IMR-90 (cell line): ENCODE measurements at regions not wholly inside any gene's neighbourhood (a gene's known extent, or its start where the extent isn't known, plus 50 kb on each side); places are given as distances from the start of the nearest gene placed in this dataset.

Source experiments
- ATAC-seq: fragments of 200-7000 bp; cut with Tn5 transposase; 2 replicates; pipeline ENCODE4 v1.9.1; 2020; ENCODE audit warnings: low read depth, mild to moderate bottlenecking, moderate library complexity
- BruUV-seq: library from RNA; stranded (reverse); fragments of 400-500 nt; replicated peaks from 2 replicates; lab custom pipeline; 2021; lab: Mats Ljungman, UMichigan
- CTCF ChIA-PET: fragments of 300-600 bp; formaldehyde crosslinking; extraction: SDS; loops from one replicate; lab custom pipeline; 2021; ENCODE audit warnings: antibody characterized with exemption; lab: Yijun Ruan, JAX
- POLR2A ChIA-PET: fragments of 300-600 bp; sonication (Branson Sonifier 250); formaldehyde crosslinking; loops from one replicate; lab custom pipeline; 2022; ENCODE audit warnings: antibody characterized with exemption; ENCODE audit not compliant: unreplicated experiment; lab: Charles Lee
- DNase-seq: peaks from one replicate; pipeline ENCODE4 v3.0.0; 2013
- H2AFZ ChIP-seq: replicated peaks from 2 replicates; pipeline ENCODE3; 2013; ENCODE audit warnings: low read length, mild to moderate bottlenecking; ENCODE audit not compliant: poor library complexity
- H2AK5ac ChIP-seq: 2 replicates; pipeline ENCODE4 v1.6.1; 2013; ENCODE audit warnings: low read depth, low read length, inconsistent platforms
- H2AK9ac ChIP-seq: replicated peaks from 2 replicates; pipeline ENCODE3; 2013; ENCODE audit warnings: mild to moderate bottlenecking, low read depth, low read length, moderate library complexity; ENCODE audit not compliant: poor library complexity
- H2BK120ac ChIP-seq: 2 replicates; pipeline ENCODE4 v1.6.1; 2013; ENCODE audit warnings: low read depth, low read length, inconsistent platforms
- H2BK15ac ChIP-seq: 3 replicates; pipeline ENCODE4 v1.6.1; 2013; ENCODE audit warnings: low read depth, low read length, inconsistent platforms
- H2BK20ac ChIP-seq: 2 replicates; pipeline ENCODE4 v1.6.1; 2013; ENCODE audit warnings: low read depth, mild to moderate bottlenecking, inconsistent platforms, low read length, moderate library complexity
- H2BK5ac ChIP-seq: 2 replicates; pipeline ENCODE4 v1.6.1; 2013; ENCODE audit warnings: mild to moderate bottlenecking, low read depth, low read length, inconsistent platforms; ENCODE audit not compliant: poor library complexity, severe bottlenecking
- H3K14ac ChIP-seq: replicated peaks from 2 replicates; pipeline ENCODE4 v1.6.1; 2013; ENCODE audit warnings: low read depth, low read length, inconsistent platforms
- H3K18ac ChIP-seq: 2 replicates; pipeline ENCODE4 v1.6.1; 2013; ENCODE audit warnings: low read depth, low read length, control low read depth
- H3K23ac ChIP-seq: 2 replicates; pipeline ENCODE4 v1.6.1; 2013; ENCODE audit warnings: low read depth, low read length, inconsistent platforms
- H3K27ac ChIP-seq: 2 replicates; pipeline ENCODE4 v1.5.1; 2013; ENCODE audit warnings: mild to moderate bottlenecking, control low read depth, low read length; ENCODE audit not compliant: insufficient read depth
- H3K27me3 ChIP-seq: 2 replicates; pipeline ENCODE4 v1.6.1; 2013; ENCODE audit warnings: low read length; ENCODE audit not compliant: control insufficient read depth, insufficient read depth
- H3K36me3 ChIP-seq: 2 replicates; pipeline ENCODE4 v1.6.1; 2013; ENCODE audit warnings: low read length, mixed read lengths; ENCODE audit not compliant: control insufficient read depth, insufficient read depth
- H3K4ac ChIP-seq: 2 replicates; pipeline ENCODE4 v1.6.1; 2013; ENCODE audit warnings: low read depth, low read length, inconsistent platforms
- H3K4me1 ChIP-seq: 2 replicates; pipeline ENCODE4 v1.6.1; 2013; ENCODE audit warnings: low read length, mixed read lengths; ENCODE audit not compliant: control insufficient read depth, insufficient read depth
- H3K4me2 ChIP-seq: 2 replicates; pipeline ENCODE4 v1.6.1; 2013; ENCODE audit warnings: low read depth, mild to moderate bottlenecking, control low read depth, low read length, moderate library complexity
- H3K4me3 ChIP-seq: 2 replicates; pipeline ENCODE4 v1.5.1; 2013; ENCODE audit warnings: low read depth, mild to moderate bottlenecking, control low read depth, low read length, moderate library complexity; ENCODE audit not compliant: insufficient read depth
- H3K56ac ChIP-seq: 2 replicates; pipeline ENCODE4 v1.6.1; 2013; ENCODE audit warnings: low read length, inconsistent platforms; ENCODE audit not compliant: insufficient read depth; ENCODE audit errors: extremely low read depth
- H3K79me1 ChIP-seq, 2 experiments: 2 replicates each; pipeline ENCODE4 v1.6.1; 2013; ENCODE audit warnings: low read length in 2 of 2, inconsistent platforms in 1 of 2, low read depth in 1 of 2
- H3K9ac ChIP-seq: 2 replicates; pipeline ENCODE4 v1.6.1; 2013; ENCODE audit warnings: low read depth, low read length, control low read depth
- H3K9me1 ChIP-seq: 2 replicates; pipeline ENCODE4 v1.6.1; 2013; ENCODE audit warnings: low read length, inconsistent platforms; ENCODE audit not compliant: insufficient read depth
- H3K9me3 ChIP-seq: 2 replicates; pipeline ENCODE4 v1.6.1; 2013; ENCODE audit warnings: low read length; ENCODE audit not compliant: control insufficient read depth, insufficient read depth
- H4K20me1 ChIP-seq: 2 replicates; pipeline ENCODE4 v1.6.1; 2013; ENCODE audit warnings: low read length, inconsistent platforms; ENCODE audit not compliant: insufficient read depth
- H4K5ac ChIP-seq: 2 replicates; pipeline ENCODE4 v1.6.1; 2013; ENCODE audit warnings: mild to moderate bottlenecking, low read depth, low read length, control low read depth
- H4K8ac ChIP-seq, 2 experiments: 2 replicates each; pipeline ENCODE4 v1.6.1; 2013; ENCODE audit warnings: low read depth in 2 of 2, low read length in 2 of 2, control low read depth in 1 of 2, inconsistent platforms in 1 of 2
- H4K91ac ChIP-seq: 2 replicates; pipeline ENCODE4 v1.6.1; 2013; ENCODE audit warnings: low read depth, low read length, inconsistent platforms; ENCODE audit not compliant: insufficient read depth
- BHLHE40 ChIP-seq: fragments of 150-350 bp; IDR thresholded peaks from 2 replicates; pipeline ENCODE4 v1.6.1; 2016; ENCODE audit warnings: mild to moderate bottlenecking, low read depth, low read length
- CHD1 ChIP-seq: IDR thresholded peaks from 2 replicates; pipeline ENCODE4 v1.6.1; 2012; ENCODE audit warnings: low read depth, low read length, improper control_type of control experiment
- FOS ChIP-seq: fragments of 150-350 bp; IDR thresholded peaks from 2 replicates; pipeline ENCODE4 v1.6.1; 2016; ENCODE audit warnings: low read depth, low read length
- MXI1 ChIP-seq: IDR thresholded peaks from 2 replicates; pipeline ENCODE4 v1.6.1; 2012; ENCODE audit warnings: low read depth, mild to moderate bottlenecking, low read length, moderate library complexity, borderline replicate concordance
- NFE2L2 ChIP-seq: fragments of 150-350 bp; IDR thresholded peaks from 2 replicates; pipeline ENCODE4 v1.6.1; 2016; ENCODE audit warnings: low read depth, mild to moderate bottlenecking, low read length
- POLR2A ChIP-seq: IDR thresholded peaks from 2 replicates; pipeline ENCODE4 v1.6.1; 2012; ENCODE audit warnings: mild to moderate bottlenecking, low read depth, low read length
- RAD21 ChIP-seq: IDR thresholded peaks from 2 replicates; pipeline ENCODE4 v1.6.1; 2012; ENCODE audit warnings: low read length, improper control_type of control experiment
- RCOR1 ChIP-seq: IDR thresholded peaks from 2 replicates; pipeline ENCODE4 v1.6.1; 2012; ENCODE audit warnings: mild to moderate bottlenecking, low read length, improper control_type of control experiment; ENCODE audit not compliant: insufficient replicate concordance
- RFX5 ChIP-seq: IDR thresholded peaks from 2 replicates; pipeline ENCODE4 v1.8.0; 2012; ENCODE audit warnings: low read depth, mild to moderate bottlenecking, low read length, moderate library complexity
- SMC3 ChIP-seq: fragments of 150-350 bp; IDR thresholded peaks from 2 replicates; pipeline ENCODE4 v1.6.1; 2016; ENCODE audit warnings: low read depth, mild to moderate bottlenecking, antibody characterized with exemption, low read length, moderate library complexity
- WGBS, 2 experiments: methylation state at CpG; one replicate each; pipeline versions ENCODE4 v1.1.5 to v1.1.7; 2013; ENCODE audit warnings: missing lambda C conversion rate in 2 of 2; ENCODE audit not compliant: insufficient read length in 1 of 2; ENCODE audit errors: extremely low coverage in 2 of 2; 5-methylcytosine and 5-hydroxymethylcytosine counted together
- dilution Hi-C: fragments of 300-500 bp; cut with HindIII; formaldehyde crosslinking; loops from one replicate; pipeline ENCODE4 v1.14.3; 2018; ENCODE audit warnings: low sequenced_read_pairs; ENCODE audit not compliant: unreplicated experiment
- in situ Hi-C: fragments of 300-500 bp; cut with MboI; formaldehyde crosslinking; loops from 3 replicates; pipeline ENCODE4 v1.14.3; 2019; ENCODE audit warnings: low sequenced_read_pairs, inconsistent platforms, mixed read lengths
- intact Hi-C: fragments of 100-400 bp; cut with micrococcal nuclease; formaldehyde crosslinking; loops from 2 replicates; pipeline ENCODE4 v1.10.0; 2022
- TF ChIP-seq, protein P1 (sequence below): fragments of 150-350 bp; IDR thresholded peaks from 2 replicates; pipeline ENCODE4 v1.6.1; 2016; ENCODE audit warnings: low read depth, mild to moderate bottlenecking, low read length, moderate library complexity, borderline replicate concordance
- TF ChIP-seq, protein P2 (sequence below): conservative IDR thresholded peaks from 2 replicates; pipeline ENCODE4 v1.5.1; 2012; ENCODE audit warnings: mild to moderate bottlenecking, low read depth, low read length, improper control_type of control experiment
- TF ChIP-seq, protein P3 (sequence below): fragments of 150-350 bp; IDR thresholded peaks from 2 replicates; pipeline ENCODE4 v1.6.1; 2017; ENCODE audit warnings: mild to moderate bottlenecking, antibody characterized with exemption, low read length, low read depth

DNA sequence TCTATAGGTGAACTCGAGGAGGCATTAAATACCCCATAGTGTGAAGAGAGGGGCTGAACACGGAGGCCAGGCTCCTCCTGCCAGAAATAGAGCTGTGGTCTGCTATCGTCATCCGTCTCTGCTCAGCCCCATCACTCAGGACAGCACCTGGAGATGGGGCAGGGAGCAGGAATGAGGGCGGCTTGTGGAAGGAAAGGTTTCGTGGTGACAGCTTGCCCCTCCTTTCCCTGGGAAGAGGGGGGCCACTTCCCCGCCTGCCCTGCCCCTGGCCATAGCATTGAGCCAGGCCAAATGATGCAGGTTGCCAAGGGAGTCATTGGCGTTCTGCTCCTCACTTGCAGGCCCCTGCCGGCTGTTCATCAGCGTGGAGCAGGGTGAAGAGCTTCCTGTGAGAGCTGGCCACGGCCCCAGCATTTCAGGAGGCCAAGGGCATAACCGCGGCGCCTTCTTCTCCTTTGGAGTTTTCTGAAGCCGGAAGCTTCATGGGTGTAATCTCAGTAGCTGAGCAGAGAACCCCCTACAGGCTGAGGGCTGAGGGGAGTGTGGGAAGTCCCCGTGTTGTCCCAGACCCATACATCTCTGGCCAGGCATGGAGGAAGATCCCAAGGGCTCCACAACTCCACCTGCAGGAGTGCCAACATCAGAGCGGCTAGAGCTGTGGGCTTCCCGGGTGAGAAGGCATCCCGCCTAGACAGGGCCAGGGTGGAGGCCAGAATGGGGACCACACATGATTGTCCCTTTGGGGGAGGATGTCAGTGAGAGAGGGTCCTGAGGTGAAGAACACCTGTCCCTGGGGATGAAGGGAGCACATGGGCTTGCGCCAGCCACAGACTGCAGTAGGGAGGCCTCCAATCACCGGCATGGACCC is 112.5 kb upstream of the GLI2 start:
- no peak for DNase-seq
- no TSS peak for BruUV-seq
- H3K9me3 ChIP-seq = peaks cover 4% of the 10 kb centered on the region
- no peak overlapping the region for H2AK5ac ChIP-seq
- no peak overlapping the region for H3K4ac ChIP-seq
- peaks cover 14% of the 10 kb centered on the region; the same call in 1 of the 2 replicates for H3K27me3 ChIP-seq
- no peaks in the 10 kb centered on the region for H3K9me1 ChIP-seq
- no peak overlapping the region for H2BK15ac ChIP-seq
- no peak overlapping the region for H4K8ac ChIP-seq
- TF ChIP-seq RCOR1 = no peak
- TF ChIP-seq MXI1 = no peak
- no peak for TF ChIP-seq RAD21
- TF ChIP-seq, protein P1, sequence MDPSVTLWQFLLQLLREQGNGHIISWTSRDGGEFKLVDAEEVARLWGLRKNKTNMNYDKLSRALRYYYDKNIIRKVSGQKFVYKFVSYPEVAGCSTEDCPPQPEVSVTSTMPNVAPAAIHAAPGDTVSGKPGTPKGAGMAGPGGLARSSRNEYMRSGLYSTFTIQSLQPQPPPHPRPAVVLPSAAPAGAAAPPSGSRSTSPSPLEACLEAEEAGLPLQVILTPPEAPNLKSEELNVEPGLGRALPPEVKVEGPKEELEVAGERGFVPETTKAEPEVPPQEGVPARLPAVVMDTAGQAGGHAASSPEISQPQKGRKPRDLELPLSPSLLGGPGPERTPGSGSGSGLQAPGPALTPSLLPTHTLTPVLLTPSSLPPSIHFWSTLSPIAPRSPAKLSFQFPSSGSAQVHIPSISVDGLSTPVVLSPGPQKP = no peak
- no peak for TF ChIP-seq CHD1
- TF ChIP-seq SMC3 = no peak
- TF ChIP-seq BHLHE40 = no peak
- TF ChIP-seq RFX5 = no peak
- no peak for TF ChIP-seq FOS
- TF ChIP-seq, protein P2, sequence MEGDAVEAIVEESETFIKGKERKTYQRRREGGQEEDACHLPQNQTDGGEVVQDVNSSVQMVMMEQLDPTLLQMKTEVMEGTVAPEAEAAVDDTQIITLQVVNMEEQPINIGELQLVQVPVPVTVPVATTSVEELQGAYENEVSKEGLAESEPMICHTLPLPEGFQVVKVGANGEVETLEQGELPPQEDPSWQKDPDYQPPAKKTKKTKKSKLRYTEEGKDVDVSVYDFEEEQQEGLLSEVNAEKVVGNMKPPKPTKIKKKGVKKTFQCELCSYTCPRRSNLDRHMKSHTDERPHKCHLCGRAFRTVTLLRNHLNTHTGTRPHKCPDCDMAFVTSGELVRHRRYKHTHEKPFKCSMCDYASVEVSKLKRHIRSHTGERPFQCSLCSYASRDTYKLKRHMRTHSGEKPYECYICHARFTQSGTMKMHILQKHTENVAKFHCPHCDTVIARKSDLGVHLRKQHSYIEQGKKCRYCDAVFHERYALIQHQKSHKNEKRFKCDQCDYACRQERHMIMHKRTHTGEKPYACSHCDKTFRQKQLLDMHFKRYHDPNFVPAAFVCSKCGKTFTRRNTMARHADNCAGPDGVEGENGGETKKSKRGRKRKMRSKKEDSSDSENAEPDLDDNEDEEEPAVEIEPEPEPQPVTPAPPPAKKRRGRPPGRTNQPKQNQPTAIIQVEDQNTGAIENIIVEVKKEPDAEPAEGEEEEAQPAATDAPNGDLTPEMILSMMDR = no peak
- no peak for TF ChIP-seq NFE2L2
- TF ChIP-seq, protein P3, sequence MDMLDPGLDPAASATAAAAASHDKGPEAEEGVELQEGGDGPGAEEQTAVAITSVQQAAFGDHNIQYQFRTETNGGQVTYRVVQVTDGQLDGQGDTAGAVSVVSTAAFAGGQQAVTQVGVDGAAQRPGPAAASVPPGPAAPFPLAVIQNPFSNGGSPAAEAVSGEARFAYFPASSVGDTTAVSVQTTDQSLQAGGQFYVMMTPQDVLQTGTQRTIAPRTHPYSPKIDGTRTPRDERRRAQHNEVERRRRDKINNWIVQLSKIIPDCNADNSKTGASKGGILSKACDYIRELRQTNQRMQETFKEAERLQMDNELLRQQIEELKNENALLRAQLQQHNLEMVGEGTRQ = no peak
- TF ChIP-seq POLR2A = no peak
- WGBS, 2 experiments = 96% methylated on average over 4 of the region's 21 CpGs; no CpG with 5 or more reads in 1 of the 2 experiments
- no peak overlapping the region for H2BK5ac ChIP-seq
- H3K27ac ChIP-seq = no peak overlapping the region
- no peak overlapping the region for H4K91ac ChIP-seq
- no peaks in the 10 kb centered on the region for H4K20me1 ChIP-seq
- H4K5ac ChIP-seq = no peak overlapping the region
- H3K4me1 ChIP-seq = peaks cover 2% of the 10 kb centered on the region; the same call in 1 of the 2 replicates
- no peak overlapping the region for H3K9ac ChIP-seq
- POLR2A ChIA-PET = no interaction called here
- H2AFZ ChIP-seq = no peak overlapping the region
- H2BK120ac ChIP-seq = no peak overlapping the region
- H2AK9ac ChIP-seq = no peak overlapping the region
- in situ Hi-C loops = no loop called here
- H3K79me1 ChIP-seq = no peaks in the 10 kb centered on the region
- intact Hi-C loops = no loop called here
- no peak overlapping the region for H3K4me2 ChIP-seq
- no peak overlapping the region for H2BK20ac ChIP-seq
- dilution Hi-C loops = no loop called here
- no peak overlapping the region for H3K56ac ChIP-seq
- no peak overlapping the region for H3K4me3 ChIP-seq
- H3K23ac ChIP-seq = no peak overlapping the region
- no peaks in the 10 kb centered on the region for H3K36me3 ChIP-seq
- H3K18ac ChIP-seq = no peak overlapping the region
- H3K14ac ChIP-seq = no peak overlapping the region
- ATAC-seq = no peak
- CTCF ChIA-PET = no interaction called here
